Upper lobe of left lung (tissue), 6 donors: ENCODE measurements at regions not wholly inside any gene's neighbourhood (a gene's known extent, or its start where the extent isn't known, plus 50 kb on each side); places are given as distances from the start of the nearest gene placed in this dataset.

Experiments used
- ATAC-seq, 2 donors: fragments of 200-7000 bp; cut with Tn5 transposase; one replicate each; pipeline ENCODE4 v1.9.1; 2022; ENCODE audit warnings: mild to moderate bottlenecking in 2 of 2, moderate library complexity in 2 of 2; ENCODE audit not compliant: low FRiP score in 2 of 2
- DNase-seq, 2 donors: peaks; one replicate each; pipeline ENCODE4 v3.0.0-alpha.2; 2019 to 2020
- H3K27ac ChIP-seq, 4 donors: fragments of 200-600 bp; sonication (generic); one replicate each; pipeline ENCODE4 v1.5.1; 2016 to 2019
- H3K27me3 ChIP-seq, 4 donors: fragments of 200-600 bp; sonication (generic); one replicate each; pipeline ENCODE4 v1.5.1; 2017 to 2019
- H3K36me3 ChIP-seq, 4 donors: fragments of 200-600 bp; sonication (generic); one replicate each; pipeline ENCODE4 v1.5.1; 2016 to 2019
- H3K4me1 ChIP-seq, 4 donors: fragments of 200-600 bp; sonication (generic); one replicate each; pipeline ENCODE4 v1.5.1; 2018 to 2019
- H3K4me3 ChIP-seq, 4 donors: fragments of 200-600 bp; sonication (generic); one replicate each; pipeline ENCODE4 v1.5.1; 2017 to 2019; ENCODE audit warnings: mild to moderate bottlenecking in 2 of 4, moderate library complexity in 1 of 4
- H3K9me3 ChIP-seq, 4 donors: fragments of 200-600 bp; sonication (generic); one replicate each; pipeline ENCODE4 v1.5.1; 2018 to 2019
- CTCF ChIP-seq, 6 experiments: fragments of 450-650 bp in 4 of 6; fragments of 200-600 bp in 2 of 6; sonication (generic) in 2 of 6; IDR thresholded peaks; one replicate each; pipeline ENCODE4 v1.5.1; 2016 to 2019; ENCODE audit warnings: antibody characterized with exemption in 6 of 6
- EP300 ChIP-seq, 4 donors: sonication (generic); formaldehyde crosslinking; IDR thresholded peaks; one replicate each; pipeline ENCODE4 v1.5.1; 2017; ENCODE audit warnings: antibody characterized with exemption in 4 of 4, control low read depth in 2 of 4
- POLR2A ChIP-seq, 4 donors: fragments of 450-650 bp; IDR thresholded peaks; one replicate each; pipeline ENCODE4 v1.5.1; 2016 to 2017; ENCODE audit warnings: antibody characterized with exemption in 4 of 4, mild to moderate bottlenecking in 2 of 4
- POLR2AphosphoS5 ChIP-seq, 2 donors: sonication (generic); formaldehyde crosslinking; IDR thresholded peaks; one replicate each; pipeline ENCODE4 v1.5.1; 2017; ENCODE audit warnings: antibody characterized with exemption in 2 of 2
- WGBS, 2 donors: methylation state at CpG; one replicate each; pipeline ENCODE4 v1.1.5; 2017 to 2018; 5-methylcytosine and 5-hydroxymethylcytosine counted together
- donor health status: DM: no; HTN: no; CAD: no; lungs with moderate emphysema.
- donor health status: DM: no; HTN: yes; CAD: no; lungs with severe emphysema.

GRCh38 chr2:221289389-221289788 is 282.7 kb downstream of the EPHA4 start:
- Histone ChIP-seq H3K36me3 (no peaks in the 10 kb centered on the region), H3K27ac (no peak overlapping the region), H3K4me1 (no peaks in the 10 kb centered on the region), H3K27me3 (no peaks in the 10 kb centered on the region), H3K9me3 (no peaks in the 10 kb centered on the region), H3K4me3 (no peak overlapping the region)
- 69% methylated on average over 3 of the region's 3 CpGs for WGBS, 2 donors
- no peak for TF ChIP-seq POLR2AphosphoS5 (IDR thresholded peaks at IDR 0.05)
- TF ChIP-seq POLR2A (IDR thresholded peaks at IDR 0.05) = no peak
- TF ChIP-seq EP300 (IDR thresholded peaks at IDR 0.05) = no peak
- TF ChIP-seq CTCF (IDR thresholded peaks at IDR 0.05) = no peak
- ATAC-seq = no peak
- no peak for DNase-seq

- no peaks in the 10 kb centered on the region for H3K27me3 ChIP-seq
- ATAC-seq (no peak), DNase-seq (no peak)
- H3K4me3 ChIP-seq = no peak overlapping the region
- no peaks in the 10 kb centered on the region for H3K9me3 ChIP-seq
- no peak overlapping the region for H3K27ac ChIP-seq
- TF ChIP-seq CTCF (IDR thresholded peaks at IDR 0.05) = no peak
- TF ChIP-seq POLR2A (IDR thresholded peaks at IDR 0.05) = no peak
- no peak for TF ChIP-seq EP300 (IDR thresholded peaks at IDR 0.05)
- TF ChIP-seq POLR2AphosphoS5 (IDR thresholded peaks at IDR 0.05) = no peak
- H3K36me3 ChIP-seq = no peaks in the 10 kb centered on the region
- no peaks in the 10 kb centered on the region for H3K4me1 ChIP-seq
Observed at GRCh38 chr2:221289846-221290245, 282.3 kb downstream of the EPHA4 start.

- H3K27ac ChIP-seq = no peak overlapping the region
- DNase-seq (no peak), ATAC-seq (no peak)
- H3K4me3 ChIP-seq = no peak overlapping the region
- no peaks in the 10 kb centered on the region for H3K9me3 ChIP-seq
- no peaks in the 10 kb centered on the region for H3K36me3 ChIP-seq
- TF ChIP-seq POLR2A (IDR thresholded peaks at IDR 0.05) (no peak), CTCF (IDR thresholded peaks at IDR 0.05) (no peak), POLR2AphosphoS5 (IDR thresholded peaks at IDR 0.05) (no peak), EP300 (IDR thresholded peaks at IDR 0.05) (no peak)
- H3K4me1 ChIP-seq = no peaks in the 10 kb centered on the region
- H3K27me3 ChIP-seq = no peaks in the 10 kb centered on the region
- WGBS, 2 donors = 84 to 89% methylated on average over 6 of the region's 6 CpGs
Observed at GRCh38 chr2:221293949-221294742, 278.0 kb downstream of the EPHA4 start.

GRCh38 chr2:221304916-221305315 is 267.2 kb downstream of the EPHA4 start:
- H3K36me3 ChIP-seq = no peaks in the 10 kb centered on the region
- WGBS, 2 donors = 71 to 100% methylated on average over 2 of the region's 2 CpGs
- no peaks in the 10 kb centered on the region for H3K27me3 ChIP-seq
- no peak for TF ChIP-seq POLR2A (IDR thresholded peaks at IDR 0.05)
- TF ChIP-seq CTCF (IDR thresholded peaks at IDR 0.05) = no peak
- no peak for TF ChIP-seq POLR2AphosphoS5 (IDR thresholded peaks at IDR 0.05)
- no peak for TF ChIP-seq EP300 (IDR thresholded peaks at IDR 0.05)
- no peak for DNase-seq
- no peak for ATAC-seq
- no peak overlapping the region for H3K27ac ChIP-seq
- no peaks in the 10 kb centered on the region for H3K9me3 ChIP-seq
- no peak overlapping the region for H3K4me3 ChIP-seq
- no peaks in the 10 kb centered on the region for H3K4me1 ChIP-seq

GRCh38 chr2:221308507-221309066 is 263.5 kb downstream of the EPHA4 start:
- DNase-seq (no peak), ATAC-seq (no peak)
- Histone ChIP-seq H3K9me3 (no peaks in the 10 kb centered on the region), H3K27ac (no peak overlapping the region), H3K4me3 (no peak overlapping the region), H3K27me3 (no peaks in the 10 kb centered on the region), H3K36me3 (no peaks in the 10 kb centered on the region), H3K4me1 (no peaks in the 10 kb centered on the region)
- TF ChIP-seq CTCF (IDR thresholded peaks at IDR 0.05) = no peak
- no peak for TF ChIP-seq POLR2AphosphoS5 (IDR thresholded peaks at IDR 0.05)
- no peak for TF ChIP-seq EP300 (IDR thresholded peaks at IDR 0.05)
- no peak for TF ChIP-seq POLR2A (IDR thresholded peaks at IDR 0.05)
- 84 to 85% methylated on average over 4 of the region's 4 CpGs for WGBS, 2 donors
